ENCODE measurements at regions not wholly inside any gene's neighbourhood (a gene's known extent, or its start where the extent isn't known, plus 50 kb on each side); places are given as distances from the start of the nearest gene placed in this dataset.

DNA sequence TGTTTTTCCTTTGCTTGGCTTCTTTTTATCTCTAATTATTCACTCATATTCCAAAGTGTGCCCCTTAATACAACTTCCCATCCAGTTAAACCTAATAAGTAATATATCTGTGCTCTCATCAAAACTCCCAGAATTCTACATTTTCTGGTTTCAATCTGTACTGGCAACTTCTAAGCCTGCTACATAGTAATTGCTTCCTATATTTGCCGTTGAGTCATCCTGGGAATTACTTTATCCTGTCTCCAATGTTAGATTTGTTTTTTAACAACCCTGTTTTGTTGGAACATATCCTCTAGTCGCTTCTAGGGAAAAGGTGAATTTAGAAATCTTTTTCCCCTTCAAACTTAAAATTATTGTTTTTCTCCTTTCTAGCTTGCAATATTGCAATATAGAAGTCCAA is 620.5 kb upstream of the PKN2 start:
- DNase-seq (ENCODE audit: low spot score), result no peak

DNA sequence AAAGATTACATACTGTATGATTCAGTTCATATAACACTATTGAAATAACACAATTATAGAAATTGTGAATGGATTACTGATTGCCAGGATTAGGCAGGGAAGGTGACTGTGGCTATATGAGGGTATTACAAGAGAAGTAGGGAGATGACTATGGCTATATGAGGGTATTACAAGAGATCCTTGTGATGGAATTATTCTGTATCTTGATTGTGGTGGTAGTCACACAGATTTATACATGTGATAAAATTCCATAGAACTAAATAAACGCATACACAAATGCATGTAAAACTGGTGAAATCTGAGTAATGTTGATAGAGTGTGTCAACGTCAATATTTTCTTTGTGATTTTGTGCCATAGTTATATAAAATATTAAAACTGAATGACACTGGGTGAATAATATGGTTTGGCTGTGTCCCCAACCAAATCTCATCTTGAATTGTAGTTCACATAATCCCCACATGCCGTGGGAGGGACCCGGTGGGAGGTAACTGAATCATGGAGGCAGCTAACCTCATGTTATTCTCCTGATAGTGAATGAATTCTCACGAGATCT is 615.6 kb upstream of the PKN2 start:
- no peak for DNase-seq (ENCODE audit: low spot score)

DNA sequence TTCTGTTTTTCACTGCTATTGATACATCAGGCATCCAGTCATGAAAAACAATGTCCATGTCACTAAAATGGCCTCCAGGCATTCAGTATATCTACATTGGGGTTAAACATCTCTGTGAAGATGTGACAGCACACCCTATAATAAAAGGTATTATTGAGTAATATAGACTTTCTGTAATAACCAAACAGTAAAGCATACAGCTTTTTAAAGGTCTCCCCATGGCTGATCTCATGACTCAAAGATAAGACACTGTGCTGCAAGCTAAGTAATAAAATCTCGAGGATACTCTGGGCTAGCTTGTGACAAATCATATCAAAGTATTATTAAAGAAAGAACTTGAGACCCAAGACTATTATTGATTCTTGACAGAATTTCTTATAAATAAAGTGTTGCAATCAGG is 613.1 kb upstream of the PKN2 start:
- no peak for DNase-seq (ENCODE audit: low spot score)

DNA sequence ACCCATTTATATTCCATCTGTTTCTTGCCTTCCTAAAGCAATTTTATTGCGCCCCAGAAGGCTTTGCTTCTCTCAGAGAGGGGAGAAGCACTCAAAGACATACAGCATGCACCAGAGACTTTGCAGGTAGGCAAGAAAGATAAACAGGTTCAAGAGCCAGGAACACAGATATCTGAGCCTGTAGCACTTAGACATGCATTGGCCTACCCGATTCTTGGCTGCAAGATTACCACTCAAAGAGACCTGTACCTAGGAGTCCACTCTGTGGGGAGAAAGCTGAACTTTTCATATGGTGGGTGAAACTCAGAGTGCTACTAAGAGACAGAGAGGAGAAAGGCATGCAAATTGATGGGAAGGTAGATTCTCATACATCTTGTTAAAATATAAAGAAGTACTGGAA is 609.4 kb upstream of the PKN2 start:
- no peak for DNase-seq (ENCODE audit: low spot score)

DNA sequence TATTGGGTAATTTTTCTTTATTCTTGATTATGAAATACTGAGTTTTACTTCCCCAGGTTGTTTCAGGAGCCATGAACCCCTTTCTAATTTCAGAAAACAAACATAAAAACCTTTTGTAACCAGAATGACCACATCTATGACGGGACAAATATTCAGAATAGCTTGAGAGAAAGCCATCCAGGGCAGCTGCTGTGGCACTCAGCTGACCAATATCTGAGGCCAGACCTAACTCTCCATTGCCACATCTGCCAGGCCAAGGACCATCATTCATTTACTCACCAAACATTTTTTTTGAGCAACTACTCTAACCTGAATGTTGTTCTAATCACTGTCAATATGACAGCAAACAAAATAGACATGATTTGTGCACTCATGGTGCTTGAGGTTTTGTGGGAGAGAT is 608.3 kb upstream of the PKN2 start:
- no peak for DNase-seq (ENCODE audit: low spot score)

DNA sequence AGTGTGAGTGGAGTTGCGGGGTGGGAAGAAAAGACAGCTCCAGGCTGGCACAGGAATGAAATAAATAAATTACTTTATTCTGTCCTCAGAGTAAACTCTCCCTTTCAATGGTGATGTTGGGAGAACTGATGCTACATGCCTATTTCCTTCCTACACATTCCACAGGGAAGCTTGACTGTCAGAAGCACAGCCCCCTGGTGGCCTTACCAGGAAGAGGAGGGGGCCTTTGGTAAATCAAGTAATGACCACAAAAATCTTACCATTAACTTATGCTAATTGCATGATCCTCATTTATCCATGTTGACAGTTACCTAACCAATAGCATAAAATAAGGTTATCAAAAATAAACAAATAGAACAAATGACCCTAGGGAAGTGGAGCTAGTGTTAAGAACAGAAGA is 605.0 kb upstream of the PKN2 start:
- no peak for DNase-seq (ENCODE audit: low spot score)

DNA sequence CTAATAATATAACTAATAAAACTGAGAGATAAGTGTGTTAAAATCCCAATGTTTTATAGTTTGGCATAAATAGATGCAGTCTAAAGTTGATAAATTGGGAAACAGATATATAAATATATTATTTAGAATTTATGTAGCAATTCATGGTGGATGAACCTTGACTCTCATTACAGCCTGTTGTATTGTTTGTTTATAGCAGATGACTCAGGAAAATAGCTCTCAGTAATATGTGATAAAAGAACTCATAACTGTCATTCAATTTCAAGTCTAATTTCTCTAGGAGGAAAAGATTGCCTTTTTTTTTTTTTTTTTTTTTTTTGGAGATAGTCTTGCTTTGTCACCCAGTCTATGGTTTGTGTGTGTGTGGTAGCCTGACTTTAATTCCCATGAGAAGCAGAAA is 603.2 kb upstream of the PKN2 start:
- DNase-seq (ENCODE audit: low spot score), result no peak

DNA sequence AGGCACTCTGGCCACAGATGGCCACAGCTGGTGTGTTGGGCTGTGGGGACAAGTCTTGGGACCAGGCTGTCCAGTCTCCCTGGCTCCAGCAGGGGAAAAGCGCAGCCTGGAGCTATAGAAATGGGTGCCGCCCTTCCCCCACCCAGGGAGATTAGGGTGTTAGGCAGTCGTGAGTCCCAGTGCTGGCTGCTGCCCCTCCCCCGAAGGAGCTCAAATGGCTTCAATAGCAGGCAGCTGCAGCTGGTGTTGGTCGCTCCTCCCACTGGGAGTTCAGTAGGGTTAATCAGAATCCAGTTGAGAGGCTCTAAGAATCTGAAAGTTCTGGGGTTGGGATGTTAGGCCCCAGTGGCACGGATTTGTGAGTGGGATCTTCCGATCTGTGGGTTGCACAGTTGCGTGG is 595.6 kb upstream of the PKN2 start:
- no peak for DNase-seq (ENCODE audit: low spot score)

DNA sequence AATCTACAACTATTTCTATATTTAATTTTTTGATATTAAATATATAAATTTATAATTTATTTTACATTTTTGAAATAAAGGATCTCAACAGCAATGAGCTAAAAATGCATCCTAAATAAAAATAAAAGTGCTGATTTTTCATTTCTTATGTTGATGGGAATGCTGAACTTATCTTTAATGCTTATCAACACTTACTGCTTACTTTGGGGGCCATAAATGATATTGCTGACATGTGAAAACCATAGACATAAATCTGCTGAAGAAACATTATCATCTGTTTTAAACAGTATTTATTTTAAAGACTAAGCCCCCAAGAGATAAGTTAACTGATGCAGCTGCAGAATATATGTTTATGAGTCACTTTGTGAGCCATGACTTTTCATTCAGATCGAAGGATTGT is 594.1 kb upstream of the PKN2 start:
- DNase-seq (ENCODE audit: low spot score), result no peak

DNA sequence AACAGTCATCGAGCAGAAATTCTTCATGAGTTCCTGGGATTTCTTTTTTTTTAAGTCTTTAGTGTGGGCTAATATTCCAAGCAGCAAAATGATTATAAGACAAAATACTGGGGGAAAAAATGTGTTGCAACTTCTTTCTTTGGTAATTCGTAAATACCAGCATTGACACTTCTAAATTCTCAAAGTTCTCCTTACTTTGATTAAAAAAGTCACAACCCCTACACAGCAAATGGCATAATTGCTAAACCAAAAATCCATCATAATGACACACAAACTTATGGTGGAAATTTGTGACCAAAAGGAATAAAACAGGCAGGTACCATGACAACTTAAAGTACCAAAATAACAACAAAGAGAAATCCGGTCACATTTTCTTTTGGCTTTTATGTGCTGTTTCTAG is 585.2 kb upstream of the PKN2 start:
- DNase-seq (ENCODE audit: low spot score), result no peak

DNA sequence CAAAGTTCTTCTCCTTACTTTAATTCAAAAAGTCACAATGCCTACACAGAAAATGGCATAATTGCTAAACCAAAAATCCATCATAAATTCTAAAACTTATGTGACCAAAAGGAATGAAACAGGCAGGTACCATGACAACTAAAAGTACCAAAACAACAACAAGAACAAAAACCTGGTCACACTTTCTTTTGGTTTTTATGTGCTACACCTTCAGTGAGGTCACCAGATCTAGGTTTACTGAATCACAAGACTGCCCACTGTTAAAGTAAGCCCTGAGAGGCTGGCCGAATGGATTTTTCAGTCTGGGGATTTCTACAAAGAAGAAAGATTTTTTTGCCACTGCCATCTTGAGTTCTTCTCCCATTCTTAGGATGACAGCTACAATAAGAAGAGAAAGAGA is 583.0 kb upstream of the PKN2 start:
- DNase-seq (ENCODE audit: low spot score), result no peak

DNA sequence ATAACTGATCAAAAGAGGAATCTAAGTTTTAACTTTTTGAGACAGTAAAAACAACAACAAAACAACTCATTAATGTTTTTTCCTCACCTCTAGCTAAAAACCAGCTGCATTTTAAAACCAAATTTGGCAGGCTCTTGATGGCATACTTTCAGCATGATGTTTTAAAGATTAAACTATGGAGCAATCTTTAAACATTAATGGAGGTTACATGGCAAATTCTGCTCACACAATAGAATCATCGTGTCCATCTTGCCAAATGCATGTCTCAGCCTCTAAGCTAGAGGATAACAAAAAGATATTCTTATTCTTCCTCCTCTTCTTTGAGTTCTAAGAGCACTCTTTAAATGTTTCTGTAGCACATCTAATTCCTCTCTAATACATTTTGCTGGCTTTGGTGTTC is 579.8 kb upstream of the PKN2 start:
- no peak for DNase-seq (ENCODE audit: low spot score)

DNA sequence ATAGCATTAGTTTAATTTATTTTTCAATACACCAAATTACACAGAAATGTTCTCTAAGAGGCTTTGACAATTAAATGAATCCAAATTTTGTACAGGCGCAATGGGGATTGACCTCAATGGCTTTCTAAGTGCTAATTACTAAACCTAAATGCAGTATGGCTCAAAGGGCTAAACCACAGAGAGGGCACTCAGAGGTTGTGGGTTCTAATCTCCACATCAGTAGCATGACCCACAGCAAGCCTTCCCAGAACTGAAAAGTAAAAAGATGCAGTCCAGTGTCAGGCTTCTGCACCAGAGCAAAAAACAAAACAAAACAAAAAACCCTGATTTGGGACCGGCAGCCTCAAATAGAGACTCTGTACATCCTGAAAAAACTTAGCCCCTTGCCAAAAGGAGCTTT is 579.2 kb upstream of the PKN2 start:
- DNase-seq (ENCODE audit: low spot score), result no peak

DNA sequence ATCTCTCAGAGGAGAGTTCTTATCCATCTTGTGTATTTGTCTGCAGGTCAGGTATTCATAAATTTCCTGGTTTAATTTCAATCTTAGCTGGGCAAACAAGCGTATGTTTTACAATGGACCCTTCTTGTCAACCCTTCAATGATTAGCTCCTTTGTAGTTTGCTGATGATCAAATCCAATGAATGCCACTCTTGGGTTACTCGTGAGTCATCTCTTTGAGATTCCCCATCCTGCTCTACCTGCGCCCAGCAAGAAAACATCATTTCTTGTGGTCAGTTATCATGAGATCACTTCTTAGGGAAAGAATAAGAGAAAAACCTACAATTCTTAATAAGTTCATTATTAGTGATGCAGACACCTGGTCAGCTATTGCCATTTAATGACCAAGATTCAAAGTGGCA is 572.3 kb upstream of the PKN2 start:
- no peak for DNase-seq (ENCODE audit: low spot score)

DNA sequence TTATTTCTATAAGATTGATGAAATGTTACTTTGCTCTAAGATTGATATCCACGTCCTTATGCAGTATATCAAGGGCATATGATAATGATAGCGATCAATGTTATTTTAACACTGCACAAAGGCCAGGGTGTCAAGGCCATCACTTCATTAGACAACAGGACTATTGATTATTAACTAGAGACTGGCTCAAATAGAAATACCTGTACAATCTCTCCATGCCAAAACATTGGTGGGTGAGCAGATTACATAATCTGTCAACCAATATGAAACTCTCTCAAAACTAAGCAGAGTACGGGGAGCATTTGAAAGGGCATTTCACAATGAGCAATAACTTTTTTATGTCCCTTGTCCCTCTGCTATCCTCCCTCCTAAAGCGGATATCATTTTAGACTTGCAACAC is 566.5 kb upstream of the PKN2 start:
- DNase-seq (ENCODE audit: low spot score), result no peak

DNA sequence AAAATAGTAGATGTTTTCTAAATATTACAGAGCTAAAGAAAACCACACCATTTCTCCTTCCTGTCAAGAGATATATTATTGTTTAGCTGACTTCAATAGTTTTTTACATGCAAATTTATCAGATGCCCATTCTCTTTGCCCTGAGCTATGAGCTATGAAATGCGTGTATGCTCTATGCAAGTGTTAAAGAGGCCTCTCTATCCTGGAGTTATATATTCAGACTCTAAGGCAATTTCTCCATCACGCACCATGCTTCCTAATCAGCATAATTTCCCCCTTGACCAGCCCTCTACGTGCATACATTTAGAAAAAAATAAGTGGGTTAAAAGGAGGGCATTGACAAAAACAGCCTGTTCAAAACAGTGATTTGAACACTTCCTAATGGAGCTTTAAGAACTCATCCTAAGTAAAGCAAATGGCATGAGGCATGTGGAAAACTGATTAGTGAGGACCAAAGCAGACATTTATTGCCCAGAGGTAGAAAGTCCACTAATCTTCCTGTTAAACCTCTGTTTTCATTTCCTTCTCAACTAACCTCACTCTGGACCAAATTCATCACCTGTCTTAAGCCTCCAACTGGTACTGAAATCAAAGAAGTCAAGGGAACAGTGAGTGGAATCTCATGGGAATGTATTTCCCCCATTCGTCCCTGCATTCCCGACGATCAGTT is 565.8 kb upstream of the PKN2 start:
- no peak for DNase-seq (ENCODE audit: low spot score)

DNA sequence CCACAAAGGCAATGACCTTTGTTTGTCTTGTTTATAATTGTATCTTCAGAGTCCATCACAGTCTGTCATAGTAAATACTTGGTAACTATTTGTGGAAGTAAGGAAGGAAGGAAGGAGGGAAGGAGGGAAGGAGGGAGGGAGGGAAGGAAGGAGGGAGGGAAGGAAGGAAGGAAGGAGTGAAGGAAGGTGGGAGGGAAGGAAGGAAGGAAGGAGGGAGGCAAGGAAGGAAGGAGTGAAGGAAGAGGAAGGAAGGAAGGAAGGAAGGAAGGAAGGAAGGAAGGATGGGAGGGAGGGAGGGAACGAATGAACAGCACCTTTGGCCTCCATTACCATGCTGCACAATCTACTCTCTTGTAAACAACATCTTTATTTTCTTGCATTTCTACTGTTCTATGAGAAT is 559.5 kb upstream of the PKN2 start:
- no peak for DNase-seq (ENCODE audit: low spot score)

DNA sequence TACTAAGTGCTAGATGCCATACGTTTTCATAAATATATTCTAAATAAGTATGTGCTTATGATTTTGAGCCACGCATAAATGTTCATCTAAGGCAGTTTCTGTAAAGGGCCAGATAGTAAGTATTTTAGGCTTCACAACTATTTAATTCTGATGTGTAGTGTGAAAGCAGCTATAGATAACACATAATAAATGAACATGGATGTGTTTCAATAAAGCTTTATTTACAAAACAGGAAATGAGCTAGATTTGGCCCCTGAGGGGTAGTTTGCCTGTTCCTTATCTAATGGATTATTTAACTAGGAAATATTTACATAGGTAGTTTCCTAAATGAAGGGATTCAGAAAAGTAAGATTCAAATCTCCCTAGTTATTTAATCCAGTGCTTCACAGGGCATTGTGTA is 557.6 kb upstream of the PKN2 start:
- no peak for DNase-seq (ENCODE audit: low spot score)

DNA sequence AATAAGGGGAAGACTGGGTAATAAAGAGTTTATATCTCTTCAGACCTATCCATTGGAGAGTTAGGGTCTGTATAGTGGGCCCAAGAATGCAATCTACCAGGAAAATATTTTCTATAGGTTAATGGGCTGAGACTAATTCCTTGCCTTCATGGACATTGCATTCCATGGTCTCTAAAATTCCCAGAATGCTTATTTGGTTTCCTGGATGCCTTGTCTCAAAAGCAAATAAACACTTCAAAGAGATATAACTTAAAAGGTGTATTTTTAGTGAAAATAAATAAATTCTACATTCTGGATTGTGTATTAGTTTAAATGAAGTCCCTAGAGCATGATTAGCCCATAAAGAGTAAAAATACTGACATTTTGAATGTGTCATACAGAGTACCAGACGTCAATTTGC is 550.1 kb upstream of the PKN2 start:
- no peak for DNase-seq (ENCODE audit: low spot score)

DNA sequence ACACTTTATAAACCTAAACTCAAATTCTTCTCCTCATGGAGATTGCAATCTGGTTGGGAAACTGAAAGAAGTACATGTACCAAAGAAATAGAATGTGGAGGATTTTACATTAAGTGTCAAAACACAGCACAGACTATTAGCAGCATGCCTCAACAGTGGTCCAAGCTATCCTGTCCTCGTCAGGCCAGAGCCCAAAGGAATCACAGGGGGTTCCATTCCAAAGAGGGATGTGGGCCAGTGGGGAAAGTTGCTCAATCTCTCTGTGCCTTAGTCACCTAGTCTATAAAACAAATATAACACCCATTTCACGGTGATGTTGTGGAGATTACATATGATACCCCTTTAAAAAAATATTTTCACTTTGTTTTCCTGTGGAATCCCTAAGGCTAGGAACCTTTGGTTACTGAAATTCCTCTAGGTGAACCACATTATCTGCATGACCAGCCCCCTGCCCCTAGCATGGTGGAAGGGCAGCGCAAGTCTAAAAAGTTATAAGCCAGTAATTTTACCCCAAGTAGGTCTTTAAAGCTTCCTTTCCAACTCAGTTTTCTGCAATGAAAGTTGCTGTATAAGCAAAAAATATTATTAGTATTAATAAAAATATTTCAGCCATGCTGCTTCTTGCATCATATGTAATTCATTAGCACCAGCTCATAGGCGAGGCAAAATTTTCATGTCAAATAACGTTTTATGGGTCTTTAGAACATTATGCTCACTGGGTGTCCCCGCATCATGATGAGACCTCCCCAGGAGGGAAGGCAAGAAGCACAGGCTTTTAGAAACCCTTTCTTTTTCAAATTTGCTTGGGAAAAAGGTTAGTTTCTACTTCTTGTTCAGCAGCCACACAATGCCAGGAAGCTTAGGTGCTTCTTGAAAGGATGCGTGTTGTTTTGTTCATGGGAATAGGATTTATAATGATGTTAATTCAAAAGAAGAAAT is 548.8 kb upstream of the PKN2 start:
- no peak for DNase-seq (ENCODE audit: low spot score)

DNA sequence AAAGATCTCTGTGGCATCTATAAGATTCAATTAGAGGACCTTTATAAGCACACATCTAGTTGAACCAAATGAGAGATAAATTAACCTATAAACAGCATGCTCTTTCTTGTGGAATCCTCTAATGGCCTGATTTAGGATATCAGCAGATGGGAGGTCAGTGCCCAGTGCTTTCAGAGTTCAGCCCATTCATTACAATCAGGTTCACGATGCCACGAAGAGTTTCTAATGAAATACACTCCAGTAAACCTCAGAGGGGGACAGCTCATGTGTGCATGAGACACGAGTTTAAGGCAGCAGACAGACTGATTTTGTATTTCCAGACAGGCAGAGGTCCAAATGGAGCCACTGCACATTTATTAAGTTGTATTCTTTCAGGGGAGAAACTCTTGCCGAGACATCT is 544.4 kb upstream of the PKN2 start:
- no peak for DNase-seq (ENCODE audit: low spot score)

DNA sequence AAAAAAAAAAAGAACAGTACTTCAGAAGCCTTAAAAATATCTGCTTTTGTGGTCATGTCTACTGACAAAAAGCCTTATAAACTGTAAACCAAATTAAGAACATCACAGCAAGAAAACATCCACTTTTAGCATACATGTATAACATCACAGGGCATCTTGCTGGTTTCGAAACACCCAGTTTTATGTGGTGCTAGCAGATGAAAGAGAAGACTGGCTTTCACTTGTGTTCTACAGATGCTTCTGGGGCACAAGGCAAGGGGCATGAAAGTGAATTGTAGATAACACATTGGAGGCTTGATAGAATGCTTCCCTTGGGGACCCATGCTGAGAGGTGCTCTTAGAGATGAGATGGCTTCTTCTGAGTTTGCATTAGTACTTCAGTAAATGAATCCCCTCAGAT is 543.7 kb upstream of the PKN2 start:
- DNase-seq (ENCODE audit: low spot score), result no peak

DNA sequence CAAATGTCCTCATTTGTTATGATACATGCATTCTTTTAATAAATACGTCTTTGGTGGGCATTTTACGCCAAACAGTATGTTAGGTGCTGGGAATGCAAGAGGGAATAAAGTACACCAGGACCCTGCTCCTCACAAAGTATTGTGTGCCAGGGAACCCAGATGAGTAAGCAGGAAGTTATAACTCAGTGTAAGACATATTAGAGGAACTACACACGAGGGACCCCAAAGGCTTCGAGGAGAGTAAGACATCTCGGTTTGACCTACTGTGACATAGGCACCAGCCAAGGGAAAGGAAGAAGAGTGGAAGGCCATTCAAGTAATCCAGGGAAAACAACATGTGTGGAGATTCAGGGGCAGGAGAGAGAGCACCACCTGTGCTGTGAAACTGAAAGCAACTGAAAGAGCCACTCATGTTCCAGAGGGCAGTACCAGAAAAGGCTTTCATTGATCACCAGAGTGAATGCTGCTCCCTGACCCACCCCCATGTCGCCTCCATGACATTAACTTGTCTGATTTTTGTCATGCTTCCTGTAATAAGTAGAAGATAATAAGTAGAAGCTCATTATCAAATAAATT is 542.5 kb upstream of the PKN2 start:
- DNase-seq (ENCODE audit: low spot score), result no peak
